ENCODE measurements at regions not wholly inside any gene's neighbourhood (a gene's known extent, or its start where the extent isn't known, plus 50 kb on each side); places are given as distances from the start of the nearest gene placed in this dataset.

- no peaks in the 10 kb centered on the region for H4K20me1 ChIP-seq (ENCODE audit: insufficient read depth, low read length)
- intact Hi-C loops (cut with micrococcal nuclease) (no loop called here), dilution Hi-C loops (cut with HindIII; ENCODE audit: low sequenced_read_pairs, unreplicated experiment) (no loop called here), in situ Hi-C loops (cut with MboI; ENCODE audit: low sequenced_read_pairs) (no loop called here)
- H3K79me1 ChIP-seq (ENCODE audit: low read depth in 1 of 2, low read length in 2 of 2), result no peaks in the 10 kb centered on the region
- DNase-seq, result no peak
- H2BK5ac ChIP-seq (ENCODE audit: low read depth, low read length, poor library complexity, severe bottlenecking), result no peak overlapping the region
- no peak overlapping the region for H3K4me3 ChIP-seq (ENCODE audit: insufficient read depth, low read depth, low read length)
- no peak overlapping the region for H2BK15ac ChIP-seq (ENCODE audit: low read depth, low read length)
- H3K9ac ChIP-seq (ENCODE audit: low read depth, low read length), result no peak overlapping the region
- no peak overlapping the region for H2AK9ac ChIP-seq (replicated peaks; ENCODE audit: low read depth, low read length, poor library complexity)
- no peak overlapping the region for H4K8ac ChIP-seq (ENCODE audit: low read depth in 2 of 2, low read length in 2 of 2)
- H2AFZ ChIP-seq (replicated peaks; ENCODE audit: low read length, poor library complexity), result no peak overlapping the region
- no peak overlapping the region for H3K23ac ChIP-seq (ENCODE audit: low read depth, low read length)
- no peak overlapping the region for H3K27ac ChIP-seq (ENCODE audit: insufficient read depth, low read length)
- no peaks in the 10 kb centered on the region for H3K4me1 ChIP-seq (ENCODE audit: control insufficient read depth, insufficient read depth, low read length)
- H3K4ac ChIP-seq (ENCODE audit: low read depth, low read length), result no peak overlapping the region
- H2AK5ac ChIP-seq (ENCODE audit: low read depth, low read length), result no peak overlapping the region
- H3K18ac ChIP-seq (ENCODE audit: low read depth, low read length), result no peak overlapping the region
- H3K4me2 ChIP-seq (ENCODE audit: low read depth, low read length), result no peak overlapping the region
- no peak overlapping the region for H4K91ac ChIP-seq (ENCODE audit: insufficient read depth, low read depth, low read length)
- H3K56ac ChIP-seq (ENCODE audit: extremely low read depth, insufficient read depth, low read length), result no peak overlapping the region
- no CpG with 5 or more reads among the region's 1 CpG for WGBS, 2 experiments (ENCODE audit: extremely low coverage in 2 of 2, insufficient read length in 1 of 2)
- POLR2A ChIA-PET (ENCODE audit: unreplicated experiment), result no interaction called here
- no peak for TF ChIP-seq BHLHE40 (IDR thresholded peaks at IDR 0.05; ENCODE audit: low read depth, low read length)
- H2BK20ac ChIP-seq (ENCODE audit: low read depth, low read length), result no peak overlapping the region
- peaks cover 2% of the 10 kb centered on the region for H3K9me3 ChIP-seq (ENCODE audit: control insufficient read depth, insufficient read depth, low read length)
- no peak overlapping the region for H2BK120ac ChIP-seq (ENCODE audit: low read depth, low read length)
- CTCF ChIA-PET, result no interaction called here
- no peaks in the 10 kb centered on the region for H3K36me3 ChIP-seq (ENCODE audit: control insufficient read depth, insufficient read depth, low read length)
- no peaks in the 10 kb centered on the region for H3K27me3 ChIP-seq (ENCODE audit: control insufficient read depth, insufficient read depth, low read length)
- no peak for ATAC-seq (ENCODE audit: low read depth)
- no TSS peak for BruUV-seq (replicated peaks)
- no peak overlapping the region for H4K5ac ChIP-seq (ENCODE audit: low read depth, low read length)
- no peaks in the 10 kb centered on the region for H3K9me1 ChIP-seq (ENCODE audit: insufficient read depth, low read length)
- H3K14ac ChIP-seq (replicated peaks; ENCODE audit: low read depth, low read length), result no peak overlapping the region
Measured at GRCh38 chr4:97479388-97479787, 663.9 kb downstream of the STPG2 start.
